MM.1S (cell line): ENCODE measurements at regions not wholly inside any gene's neighbourhood (a gene's known extent, or its start where the extent isn't known, plus 50 kb on each side); places are given as distances from the start of the nearest gene placed in this dataset.
A peak's percentile ranks its signal among the peaks of the same experiment; 100 is the strongest.

Experiments
- DNase-seq: peaks from one replicate; pipeline ENCODE4 v3.0.0-alpha.2; 2015
- H2AFZ ChIP-seq: fragments of 300-600 bp; sonication (generic); 2 replicates; pipeline ENCODE4 v1.6.0; 2016; ENCODE audit warnings: antibody characterized with exemption, low read length
- H3F3A ChIP-seq: fragments of 300-600 bp; sonication (generic); 2 replicates; pipeline ENCODE4 v1.6.1; 2016; ENCODE audit warnings: mild to moderate bottlenecking, antibody characterized with exemption, low read length, moderate library complexity, mixed read lengths; ENCODE audit not compliant: insufficient read depth
- H3K27ac ChIP-seq: fragments of 300-600 bp; sonication (generic); 2 replicates; pipeline ENCODE4 v1.5.1; 2016; ENCODE audit warnings: mild to moderate bottlenecking, low read length
- H3K27me3 ChIP-seq: fragments of 300-600 bp; sonication (generic); replicated peaks from 2 replicates; pipeline ENCODE4 v1.6.0; 2016; ENCODE audit warnings: low read length; ENCODE audit not compliant: insufficient read depth
- H3K36me3 ChIP-seq: fragments of 300-600 bp; sonication (generic); replicated peaks from 2 replicates; pipeline ENCODE4 v1.6.1; 2016; ENCODE audit warnings: mild to moderate bottlenecking, low read length, mixed read lengths; ENCODE audit not compliant: insufficient read depth
- H3K4me1 ChIP-seq: fragments of 300-600 bp; sonication (generic); 2 replicates; pipeline ENCODE4 v1.6.1; 2016; ENCODE audit warnings: low read length, mixed read lengths
- H3K4me2 ChIP-seq: fragments of 300-600 bp; sonication (generic); 2 replicates; pipeline ENCODE4 v1.6.0; 2016; ENCODE audit warnings: low read depth, low read length
- H3K4me3 ChIP-seq: fragments of 300-600 bp; sonication (generic); 2 replicates; pipeline ENCODE4 v1.5.1; 2016; ENCODE audit warnings: low read length, mixed read lengths
- H3K79me2 ChIP-seq: fragments of 300-600 bp; sonication (generic); 2 replicates; pipeline ENCODE4 v1.6.1; 2016; ENCODE audit warnings: mixed run types, low read length, mixed read lengths
- H3K9ac ChIP-seq: fragments of 300-600 bp; sonication (generic); 2 replicates; pipeline ENCODE4 v1.6.1; 2016; ENCODE audit warnings: low read length, mixed read lengths
- H3K9me2 ChIP-seq: fragments of 300-600 bp; sonication (generic); replicated peaks from 2 replicates; pipeline ENCODE4 v1.6.1; 2016; ENCODE audit warnings: mild to moderate bottlenecking, low read length, mixed read lengths; ENCODE audit not compliant: insufficient read depth
- H3K9me3 ChIP-seq: fragments of 300-600 bp; sonication (generic); replicated peaks from 2 replicates; pipeline ENCODE4 v1.6.1; 2016; ENCODE audit warnings: mild to moderate bottlenecking, low read length, mixed read lengths; ENCODE audit not compliant: insufficient read depth
- H4K20me1 ChIP-seq: fragments of 300-600 bp; sonication (generic); 2 replicates; pipeline ENCODE4 v1.6.1; 2016; ENCODE audit warnings: mild to moderate bottlenecking, low read length, moderate library complexity, mixed read lengths; ENCODE audit not compliant: insufficient read depth
- EZH2 ChIP-seq: fragments of 300-600 bp; sonication (generic); optimal IDR thresholded peaks from 2 replicates; pipeline ENCODE3; 2017; ENCODE audit warnings: low read depth, mild to moderate bottlenecking, antibody characterized with exemption, low read length, mixed read lengths
- EZH2phosphoT487 ChIP-seq: fragments of 300-600 bp; sonication (generic); IDR thresholded peaks from 2 replicates; pipeline ENCODE4 v1.6.1; 2018; ENCODE audit warnings: antibody characterized with exemption, low read length
- TF ChIP-seq, protein P1 (sequence below): fragments of 300-600 bp; sonication (generic); IDR thresholded peaks from 2 replicates; pipeline ENCODE4 v1.5.1; 2016; ENCODE audit warnings: antibody characterized with exemption, low read length, mixed read lengths

DNA sequence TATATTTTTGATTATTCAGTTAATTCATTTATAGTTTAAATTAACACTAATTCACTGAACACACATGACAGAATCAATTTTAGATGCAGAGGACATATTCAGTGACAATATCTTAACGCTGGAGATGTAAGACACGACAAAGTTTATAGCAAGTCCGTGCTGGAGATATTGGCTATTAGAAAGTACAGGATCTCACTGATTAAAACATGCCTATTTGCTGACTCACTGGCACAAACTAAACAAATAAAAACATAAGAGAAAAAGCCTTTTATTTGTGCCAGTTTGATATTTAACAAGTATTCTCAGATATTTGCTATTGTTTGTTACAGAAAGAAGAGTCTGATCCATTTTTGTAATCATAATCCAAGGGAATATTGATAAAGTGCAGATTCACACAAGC lies 1122.9 kb upstream of the B3GALT2 start:
- Histone ChIP-seq H3K27ac (no peak overlapping the region), H4K20me1 (no peaks in the 10 kb centered on the region), H3K4me1 (no peaks in the 10 kb centered on the region), H3K9me3 (no peaks in the 10 kb centered on the region), H3K27me3 (no peaks in the 10 kb centered on the region), H3F3A (no peaks in the 10 kb centered on the region), H3K4me2 (peak overlapping the region; percentile 20; the same call in 1 of the 2 replicates), H3K9ac (no peak overlapping the region), H2AFZ (no peak overlapping the region), H3K9me2 (no peaks in the 10 kb centered on the region), H3K79me2 (no peaks in the 10 kb centered on the region), H3K4me3 (no peak overlapping the region), H3K36me3 (no peaks in the 10 kb centered on the region)
- no peak for TF ChIP-seq EZH2phosphoT487
- TF ChIP-seq EZH2, result no peak
- TF ChIP-seq, protein P1, sequence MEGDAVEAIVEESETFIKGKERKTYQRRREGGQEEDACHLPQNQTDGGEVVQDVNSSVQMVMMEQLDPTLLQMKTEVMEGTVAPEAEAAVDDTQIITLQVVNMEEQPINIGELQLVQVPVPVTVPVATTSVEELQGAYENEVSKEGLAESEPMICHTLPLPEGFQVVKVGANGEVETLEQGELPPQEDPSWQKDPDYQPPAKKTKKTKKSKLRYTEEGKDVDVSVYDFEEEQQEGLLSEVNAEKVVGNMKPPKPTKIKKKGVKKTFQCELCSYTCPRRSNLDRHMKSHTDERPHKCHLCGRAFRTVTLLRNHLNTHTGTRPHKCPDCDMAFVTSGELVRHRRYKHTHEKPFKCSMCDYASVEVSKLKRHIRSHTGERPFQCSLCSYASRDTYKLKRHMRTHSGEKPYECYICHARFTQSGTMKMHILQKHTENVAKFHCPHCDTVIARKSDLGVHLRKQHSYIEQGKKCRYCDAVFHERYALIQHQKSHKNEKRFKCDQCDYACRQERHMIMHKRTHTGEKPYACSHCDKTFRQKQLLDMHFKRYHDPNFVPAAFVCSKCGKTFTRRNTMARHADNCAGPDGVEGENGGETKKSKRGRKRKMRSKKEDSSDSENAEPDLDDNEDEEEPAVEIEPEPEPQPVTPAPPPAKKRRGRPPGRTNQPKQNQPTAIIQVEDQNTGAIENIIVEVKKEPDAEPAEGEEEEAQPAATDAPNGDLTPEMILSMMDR, result no peak
- DNase-seq, result no peak

DNA sequence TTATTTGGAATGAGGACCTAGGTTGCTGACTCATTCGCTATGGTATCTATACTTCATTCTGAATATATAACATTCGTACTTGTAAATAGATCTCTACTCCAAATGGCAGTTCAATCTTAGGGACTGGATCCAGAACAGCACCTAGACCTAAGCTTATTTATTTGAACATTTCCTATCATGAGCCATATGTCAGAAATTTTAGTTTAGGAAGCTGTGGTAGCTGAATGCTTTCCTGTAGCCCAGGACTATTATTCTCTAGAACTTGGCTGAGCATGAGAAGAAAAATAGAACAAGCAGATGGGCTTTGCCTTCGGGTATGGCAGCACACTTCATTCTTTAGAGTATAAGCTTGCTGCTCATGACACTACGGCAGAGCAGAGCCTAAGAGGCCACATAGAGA lies 1114.4 kb upstream of the B3GALT2 start:
- Histone ChIP-seq H2AFZ (no peak overlapping the region), H3K9me3 (no peaks in the 10 kb centered on the region), H3K9ac (no peak overlapping the region), H3K79me2 (no peaks in the 10 kb centered on the region), H3K36me3 (no peaks in the 10 kb centered on the region), H3K9me2 (no peaks in the 10 kb centered on the region), H3K27ac (no peak overlapping the region), H3K27me3 (no peaks in the 10 kb centered on the region), H3K4me1 (no peaks in the 10 kb centered on the region), H4K20me1 (no peaks in the 10 kb centered on the region), H3F3A (no peaks in the 10 kb centered on the region), H3K4me2 (no peak overlapping the region), H3K4me3 (no peak overlapping the region)
- TF ChIP-seq EZH2phosphoT487 (no peak), EZH2 (no peak)
- TF ChIP-seq, protein P1, result no peak
- DNase-seq, result no peak

DNA sequence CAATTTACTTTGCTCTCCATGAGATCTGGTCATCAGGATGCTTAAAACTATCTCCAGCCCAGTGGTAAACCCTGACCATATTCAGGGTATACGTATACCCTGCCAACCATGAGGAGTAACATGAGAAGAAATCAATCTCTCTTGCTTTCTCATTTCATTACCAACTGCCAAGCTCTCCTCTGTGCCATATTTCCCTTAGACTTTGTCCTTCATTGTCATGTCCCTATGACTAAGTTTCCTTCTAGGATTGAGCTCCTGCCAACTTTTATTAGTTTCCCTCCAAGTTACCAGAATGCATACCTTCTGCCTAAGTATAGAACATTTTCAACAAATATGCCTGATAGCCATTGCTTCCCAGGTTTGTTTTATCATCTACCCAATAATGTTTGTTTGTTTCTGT lies 1113.9 kb upstream of the B3GALT2 start:
- Histone ChIP-seq H4K20me1 (no peaks in the 10 kb centered on the region), H3K27ac (no peak overlapping the region), H3K4me3 (no peak overlapping the region), H3K9me3 (no peaks in the 10 kb centered on the region), H3K9ac (no peak overlapping the region), H3K27me3 (no peaks in the 10 kb centered on the region), H3K4me2 (no peak overlapping the region), H3K79me2 (no peaks in the 10 kb centered on the region), H3K9me2 (no peaks in the 10 kb centered on the region), H3K4me1 (peaks cover 3% of the 10 kb centered on the region), H3K36me3 (no peaks in the 10 kb centered on the region), H3F3A (no peaks in the 10 kb centered on the region), H2AFZ (no peak overlapping the region)
- no peak for DNase-seq
- TF ChIP-seq EZH2 (no peak), EZH2phosphoT487 (no peak)
- TF ChIP-seq, protein P1, result no peak
